CD4-positive, alpha-beta T cell treated with Interleukin-1 beta for 1 hour (primary cell): ENCODE measurements at regions not wholly inside any gene's neighbourhood (a gene's known extent, or its start where the extent isn't known, plus 50 kb on each side); places are given as distances from the start of the nearest gene placed in this dataset.
"Not testable (repeated sequence)": the region's sequence is repeated elsewhere in the genome, so short reads cannot be mapped to it uniquely, and the experiment has no call there.

ENCODE experiments used
- DNase-seq, 2 donors: peaks; one replicate each; pipeline ENCODE4 v3.0.0-alpha.2; 2020 to 2022

DNA sequence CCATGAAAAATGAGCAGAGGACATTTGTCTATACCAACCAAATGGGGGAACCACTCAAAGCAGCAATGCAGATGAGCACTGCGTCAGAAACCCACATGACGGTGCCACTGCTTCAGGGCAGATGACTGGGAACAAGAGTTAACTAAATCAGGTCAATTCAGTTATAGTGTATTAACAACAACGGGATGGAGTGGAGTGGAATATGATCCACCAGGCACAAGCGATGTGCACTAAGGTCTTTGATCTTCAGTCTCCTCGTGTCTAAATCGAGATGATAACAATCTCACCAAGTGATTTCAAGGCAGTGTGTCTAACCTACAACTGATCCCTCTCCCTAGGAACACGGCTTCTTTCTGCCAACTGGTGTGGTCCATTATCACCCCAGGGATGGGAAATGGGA lies 269.0 kb downstream of the RAD51AP2 start:
- DNase-seq, result no peak

DNA sequence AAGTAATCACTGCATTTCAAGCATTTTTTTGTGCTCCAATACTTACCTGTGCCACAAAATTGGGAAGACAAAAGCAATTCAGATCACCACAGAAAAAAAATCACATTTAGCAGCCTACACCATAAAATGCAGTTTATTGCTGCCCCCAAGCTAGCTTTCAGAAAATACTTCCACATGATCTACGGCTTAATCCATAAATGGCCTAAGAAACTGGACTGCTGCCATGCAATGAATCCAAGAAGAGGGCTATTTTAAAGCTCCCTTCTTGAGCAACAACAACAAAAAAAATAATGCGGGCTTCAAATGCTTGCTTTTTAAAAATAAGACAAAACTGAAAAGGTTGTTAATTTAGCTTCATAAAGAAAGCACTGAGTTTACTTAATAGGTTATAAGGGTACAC lies 272.3 kb downstream of the RAD51AP2 start:
- no peak for DNase-seq

DNA sequence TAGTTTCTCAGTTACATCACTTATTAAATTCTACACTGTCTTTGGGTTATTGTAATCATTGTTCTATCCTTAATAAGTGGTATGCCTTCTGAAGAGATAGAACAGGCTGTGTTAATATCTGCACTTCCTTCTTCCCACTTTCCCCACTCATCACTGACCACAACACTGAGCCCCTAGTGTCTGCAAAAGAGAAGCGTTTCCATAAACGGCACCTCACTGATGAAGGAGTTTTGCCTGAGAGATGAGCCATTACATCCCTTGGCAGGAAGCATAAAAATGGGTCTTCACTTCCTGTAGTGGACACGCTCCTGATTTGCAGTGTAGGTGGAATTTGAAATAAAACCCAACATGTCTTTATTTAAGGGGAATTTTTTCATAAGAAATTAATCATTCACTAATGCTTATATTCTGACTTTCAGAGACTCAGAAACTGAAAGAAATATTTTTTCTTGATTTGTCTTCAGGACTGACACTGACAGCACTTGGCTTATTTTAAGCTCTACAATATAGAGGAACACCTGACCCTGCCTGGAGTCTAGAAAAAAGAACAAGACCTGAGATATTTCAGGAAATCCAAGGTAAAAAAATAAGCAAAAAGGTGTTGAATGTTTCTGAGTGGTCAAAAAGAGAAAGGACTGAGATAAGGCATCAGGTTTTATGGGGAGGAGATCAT lies 275.3 kb downstream of the RAD51AP2 start:
- DNase-seq, result no peak

DNA sequence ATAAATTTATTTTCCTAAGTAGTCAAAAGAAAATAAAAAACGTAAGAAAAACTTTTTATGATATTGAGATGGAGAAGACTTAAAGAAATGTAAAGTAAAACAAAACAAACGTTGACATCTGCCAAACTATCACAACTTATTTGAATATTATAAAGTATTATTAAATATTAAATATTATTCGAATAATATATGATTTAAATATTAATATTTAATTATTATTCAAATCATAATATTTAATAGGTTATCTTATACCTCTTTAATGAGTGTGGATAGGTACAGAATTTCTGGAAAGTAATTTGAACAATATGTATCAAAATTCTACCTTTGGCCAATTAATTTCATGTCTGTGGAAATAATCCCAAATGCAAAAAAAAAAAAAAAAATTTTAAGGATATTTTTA lies 278.7 kb downstream of the RAD51AP2 start:
- no peak for DNase-seq

DNA sequence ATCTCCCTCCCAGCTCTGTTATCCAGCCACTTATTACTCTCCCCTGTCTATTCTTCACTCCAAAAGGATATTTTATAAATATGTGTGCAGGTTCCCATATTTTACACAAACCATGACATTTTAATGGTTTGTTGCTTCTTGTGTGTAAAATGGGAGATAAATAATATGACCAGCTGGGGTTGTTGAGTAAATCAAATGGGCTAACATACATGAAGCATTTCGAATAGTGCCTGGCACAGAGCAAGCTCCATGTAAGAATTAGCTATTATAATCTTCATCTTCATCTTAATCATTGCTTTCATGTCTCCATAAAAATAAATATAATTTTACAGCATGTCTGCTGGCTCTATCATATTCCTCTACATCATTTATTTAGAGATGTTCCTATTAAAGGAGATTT lies 283.1 kb downstream of the RAD51AP2 start:
- no peak for DNase-seq

DNA sequence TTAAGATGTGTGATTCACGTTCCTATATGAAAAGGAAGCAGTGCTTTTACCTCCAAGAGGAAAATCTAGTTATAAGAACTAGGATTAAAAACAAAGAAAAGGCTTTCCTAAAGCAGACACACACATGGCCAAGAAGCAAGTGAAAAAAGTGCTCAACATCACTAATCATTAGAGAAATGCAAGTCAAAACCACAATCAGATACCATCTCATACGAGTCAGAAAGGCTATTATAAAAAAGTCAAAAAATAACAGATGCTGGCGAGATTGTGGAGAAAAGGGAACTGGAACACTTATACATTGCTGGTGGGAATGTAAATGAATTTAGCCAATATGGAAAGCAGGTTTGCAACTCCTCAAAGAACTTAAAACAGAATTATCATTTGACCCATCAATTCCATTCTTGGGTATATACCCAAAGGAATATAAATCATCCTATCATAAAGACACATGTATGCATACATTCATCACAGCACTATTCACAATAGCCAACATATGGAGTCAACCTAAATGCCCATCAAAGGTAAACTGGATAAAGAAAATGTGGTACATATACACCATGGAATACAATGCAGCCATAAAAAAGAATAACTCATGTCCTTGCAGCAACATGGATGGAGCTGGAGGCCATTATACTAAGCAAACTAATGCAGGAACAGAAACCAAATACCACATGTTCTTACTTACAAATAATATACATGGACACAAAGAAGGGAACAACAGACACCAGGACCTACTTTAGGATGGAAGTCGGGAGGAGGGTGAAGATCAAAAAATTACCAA lies 285.3 kb downstream of the RAD51AP2 start:
- DNase-seq, result no peak

DNA sequence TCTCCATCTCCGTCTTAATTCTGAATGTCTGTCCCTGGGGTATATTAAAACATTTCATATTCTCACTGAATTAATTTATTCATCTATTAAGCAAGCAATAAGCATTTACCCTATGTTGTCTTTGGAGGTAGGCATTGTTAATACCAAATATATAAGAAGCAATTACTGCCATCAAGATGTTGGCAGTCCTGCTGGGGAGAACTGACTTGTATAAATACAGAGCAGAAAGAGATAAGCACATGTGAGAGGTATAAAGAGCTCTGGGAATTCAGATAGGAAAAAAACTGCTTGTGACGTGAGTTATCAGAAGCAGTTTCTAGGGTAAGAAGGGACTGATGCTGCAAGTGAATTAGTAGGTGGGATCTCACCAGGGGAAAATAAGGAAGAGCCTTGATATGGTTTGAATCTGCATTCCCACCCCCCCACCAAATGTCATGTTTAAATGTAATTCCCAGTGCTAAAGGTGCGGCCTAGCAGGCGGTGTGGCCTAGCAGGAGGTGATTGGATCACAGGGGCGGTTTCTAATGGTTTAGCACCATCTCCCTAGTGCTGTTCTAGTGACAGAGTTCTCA lies 286.8 kb downstream of the RAD51AP2 start:
- no peak for DNase-seq

DNA sequence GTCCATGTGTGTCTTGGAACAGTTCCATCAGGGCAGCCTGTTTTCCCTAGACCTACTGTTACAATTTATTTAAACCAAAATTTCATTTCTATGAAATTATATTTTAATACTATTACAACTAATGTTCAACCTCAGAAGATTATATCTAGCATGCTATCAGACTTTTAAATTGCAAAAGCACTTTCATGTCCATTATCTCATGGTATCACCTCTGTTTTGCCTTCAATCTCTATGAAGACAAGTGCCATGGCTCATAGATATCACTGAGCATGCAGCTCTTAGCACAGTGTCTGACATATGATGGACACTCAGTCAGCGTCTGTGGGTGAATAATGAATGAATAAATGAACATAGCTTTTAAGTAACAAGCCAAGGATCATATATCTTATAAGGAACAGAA lies 288.8 kb downstream of the RAD51AP2 start:
- DNase-seq, result no peak

DNA sequence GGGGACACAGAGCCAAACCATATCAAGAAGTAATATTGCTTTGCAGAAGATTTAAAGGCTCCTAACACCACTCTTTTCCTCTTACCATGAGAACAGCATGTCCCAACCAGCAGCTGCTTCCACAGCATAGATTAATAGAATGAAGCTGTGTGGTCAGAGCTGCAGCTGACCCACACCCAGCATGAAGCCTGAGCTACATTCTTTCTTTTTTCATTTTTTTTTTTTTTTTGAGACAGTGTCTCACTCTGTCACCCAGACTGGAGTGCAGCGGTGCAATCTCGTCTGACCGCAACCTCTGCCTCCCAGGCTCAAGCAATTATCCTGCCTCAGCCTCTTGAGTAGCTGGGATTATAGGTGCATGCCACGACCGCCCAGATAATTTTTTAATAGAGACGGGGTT lies 289.8 kb downstream of the RAD51AP2 start:
- DNase-seq, result no peak

DNA sequence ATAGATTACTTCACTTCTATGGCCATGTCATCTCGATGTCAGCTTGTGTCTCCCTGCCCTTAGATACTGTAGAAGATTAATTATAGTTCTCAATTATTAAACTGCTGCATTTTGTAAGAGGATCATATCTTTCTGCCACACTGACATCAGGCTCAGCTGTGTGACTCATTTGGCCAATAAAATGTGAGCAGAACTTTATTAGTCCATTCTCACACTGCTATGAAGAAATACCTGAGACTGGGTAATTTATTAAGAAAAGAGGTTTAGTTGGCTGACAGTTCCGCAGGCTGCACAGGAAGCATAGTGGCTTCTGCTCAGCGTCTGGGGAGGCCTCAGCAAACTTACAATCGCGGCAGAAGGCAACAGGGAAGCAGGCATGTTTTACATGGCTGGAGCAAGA lies 290.4 kb downstream of the RAD51AP2 start:
- DNase-seq, result no peak

DNA sequence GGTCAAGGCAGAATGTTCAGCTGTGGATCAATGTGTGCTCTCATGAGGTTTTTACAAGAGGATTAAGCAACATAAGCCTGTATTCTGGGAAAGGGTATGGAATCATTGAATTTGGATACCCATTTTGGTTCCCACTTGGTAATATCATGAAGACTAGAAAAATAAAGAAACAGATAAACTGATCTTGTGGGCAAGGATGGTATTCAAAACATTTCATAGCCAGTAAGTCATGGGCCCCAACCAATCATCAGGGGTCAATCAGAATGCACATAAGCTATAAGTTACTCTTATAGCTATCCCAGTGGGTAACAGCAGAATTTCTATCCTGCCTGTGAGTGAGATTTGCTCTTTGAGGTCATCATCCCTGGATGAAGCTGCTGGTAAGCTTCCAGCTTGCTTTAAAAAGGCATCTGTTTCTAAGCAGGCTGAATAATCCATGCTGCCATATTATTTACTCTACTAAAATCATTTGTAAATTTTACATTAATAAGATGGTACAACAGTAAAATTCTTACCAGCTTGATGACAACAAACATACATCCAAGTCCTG lies 291.2 kb downstream of the RAD51AP2 start:
- no peak for DNase-seq

DNA sequence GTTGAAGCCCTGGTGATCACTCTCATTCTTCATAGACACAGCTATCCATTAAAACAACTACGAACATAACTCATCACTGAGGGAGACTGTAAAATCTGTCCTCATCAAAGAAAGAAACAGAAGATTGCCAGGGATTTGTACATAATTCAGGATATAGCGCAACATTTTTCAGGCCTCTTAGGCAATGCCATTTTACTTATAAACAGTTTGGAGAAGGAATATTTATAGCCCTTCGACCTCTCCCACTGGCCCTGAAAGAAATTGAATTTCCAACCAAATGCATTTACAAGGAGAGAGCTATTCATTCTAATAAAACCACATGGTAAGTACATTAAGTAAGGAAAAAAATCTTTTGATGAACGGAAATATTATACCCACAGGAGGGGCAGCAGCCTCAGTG lies 295.0 kb downstream of the RAD51AP2 start:
- no peak for DNase-seq

DNA sequence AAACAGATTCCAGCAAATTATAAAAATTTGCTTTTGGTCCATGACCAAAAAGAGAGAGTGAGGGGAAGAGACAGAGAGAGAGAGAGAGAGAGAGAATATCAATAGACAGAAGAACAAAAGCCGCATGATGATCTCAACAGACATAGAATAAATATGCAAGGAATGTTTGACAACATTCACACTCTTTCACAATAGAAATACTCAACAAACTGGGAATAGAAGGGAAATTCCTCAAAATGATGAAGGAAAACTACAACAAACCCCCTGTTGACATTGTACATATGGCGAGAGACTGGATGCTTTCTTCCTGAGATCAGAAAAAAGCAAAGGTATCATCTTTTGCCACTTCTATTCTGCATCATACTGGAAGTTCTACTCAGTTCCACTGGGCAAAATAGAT lies 309.7 kb downstream of the RAD51AP2 start:
- DNase-seq, result no peak

DNA sequence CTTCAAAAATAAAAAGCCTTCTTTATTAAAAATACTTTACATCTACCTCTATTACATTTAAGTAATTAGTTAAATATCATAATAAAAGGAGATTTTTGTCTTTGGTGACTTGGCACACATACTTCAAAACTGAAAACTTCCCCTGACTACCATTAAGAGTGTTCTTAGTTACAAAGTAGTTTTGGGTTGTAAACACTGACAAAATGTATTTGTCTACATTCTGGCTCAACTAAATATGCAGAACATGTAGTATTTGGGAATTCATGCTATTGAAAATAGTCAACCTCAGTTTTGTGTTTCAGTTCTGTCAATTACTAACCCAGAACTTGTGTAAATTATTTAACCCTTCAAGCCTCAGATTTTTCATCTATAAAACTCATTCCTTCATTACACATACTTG lies 311.5 kb downstream of the RAD51AP2 start:
- DNase-seq, result no peak

DNA sequence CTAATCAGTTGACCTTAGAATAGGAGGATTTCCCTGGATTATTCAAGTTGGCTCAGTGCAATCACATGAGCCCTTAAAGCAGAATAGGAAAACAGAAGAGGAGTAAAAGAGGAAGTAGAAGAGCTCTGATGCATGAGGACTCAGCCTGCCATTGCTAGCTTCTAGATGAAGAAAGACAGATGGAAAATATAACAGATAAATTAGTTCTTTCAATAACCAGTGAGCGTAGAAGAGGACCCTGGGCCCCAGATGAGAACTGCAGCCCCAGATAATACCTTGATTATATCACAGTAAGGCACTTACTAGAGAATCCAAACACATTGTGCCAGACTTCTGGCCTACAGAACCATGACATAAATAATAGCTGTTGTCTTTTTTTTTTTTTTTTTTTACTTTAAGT lies 314.0 kb downstream of the RAD51AP2 start:
- DNase-seq, result not testable (repeated sequence)

DNA sequence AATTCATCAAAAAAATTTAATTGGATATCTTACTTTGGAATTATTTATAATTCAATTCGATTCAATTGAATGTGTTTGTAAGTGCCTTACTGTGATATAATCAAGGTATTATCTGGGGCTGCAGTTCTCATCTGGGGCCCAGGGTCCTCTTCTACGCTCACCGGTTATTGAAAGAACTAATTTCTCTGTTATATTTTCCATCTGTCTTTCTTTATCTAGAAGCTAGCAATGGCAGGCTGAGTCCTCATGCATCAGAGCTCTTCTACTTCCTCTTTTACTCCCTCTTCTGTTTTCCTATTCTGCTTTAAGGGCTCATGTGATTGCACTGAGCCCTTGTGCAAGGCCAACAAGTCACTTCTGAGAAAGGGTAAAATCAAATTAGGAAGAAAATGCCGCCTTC lies 315.6 kb downstream of the RAD51AP2 start:
- not testable (repeated sequence) for DNase-seq

DNA sequence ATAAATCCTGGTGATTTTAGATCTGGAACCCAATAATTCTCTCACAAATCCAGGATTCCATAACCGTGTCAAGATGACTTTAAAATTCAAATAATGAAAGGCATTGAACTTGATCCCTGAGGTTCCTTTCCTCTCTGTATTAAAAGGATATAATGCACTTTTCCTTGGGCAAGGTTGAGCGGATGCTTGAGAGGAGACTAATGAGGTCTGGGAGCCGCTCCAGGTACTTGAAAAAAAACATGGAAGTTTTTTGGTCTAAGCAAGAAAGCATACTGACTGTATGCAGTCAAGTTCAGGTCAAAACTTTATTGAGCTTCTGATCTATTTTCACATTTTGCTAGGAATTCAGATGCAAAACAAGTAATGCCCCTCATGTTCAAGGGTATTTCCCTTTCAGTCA lies 318.5 kb downstream of the RAD51AP2 start:
- no peak for DNase-seq

DNA sequence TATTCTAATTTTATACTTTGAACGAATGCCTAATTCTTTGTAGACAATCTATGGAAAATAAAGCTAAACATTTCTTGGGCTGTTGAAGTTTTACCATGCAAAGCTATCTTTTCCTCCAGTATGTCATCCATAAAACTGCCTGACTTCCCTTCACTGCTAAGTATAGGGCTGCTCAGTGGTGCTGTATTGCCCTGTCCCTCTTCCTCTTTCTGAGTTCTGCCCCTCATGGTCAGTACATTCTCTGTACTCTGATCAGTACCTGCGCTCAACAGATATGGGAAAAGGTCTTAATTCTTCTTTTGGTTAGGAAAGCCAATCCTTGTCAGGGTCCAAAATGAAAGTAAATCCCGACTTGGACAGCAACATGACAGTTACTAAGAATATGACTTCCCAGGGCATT lies 321.9 kb downstream of the RAD51AP2 start:
- no peak for DNase-seq

DNA sequence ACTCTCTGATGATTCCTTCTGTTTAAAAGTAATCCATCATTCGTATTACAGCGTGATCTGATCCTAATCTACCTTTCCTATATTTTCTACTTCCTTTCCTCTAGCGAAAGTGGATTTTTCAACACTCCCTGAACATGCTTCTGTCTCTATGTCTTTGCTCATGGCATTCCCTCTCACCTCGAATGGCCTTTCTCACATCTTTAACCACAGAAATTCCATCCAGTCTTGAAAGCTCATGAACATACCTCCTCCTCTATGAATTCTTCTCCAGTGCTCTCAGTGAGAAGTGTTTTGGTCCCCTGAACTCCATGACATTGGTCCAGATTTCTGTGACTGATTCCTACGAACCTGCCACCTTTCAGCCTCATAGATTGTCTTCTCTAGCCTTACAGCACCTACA lies 323.2 kb downstream of the RAD51AP2 start:
- no peak for DNase-seq

DNA sequence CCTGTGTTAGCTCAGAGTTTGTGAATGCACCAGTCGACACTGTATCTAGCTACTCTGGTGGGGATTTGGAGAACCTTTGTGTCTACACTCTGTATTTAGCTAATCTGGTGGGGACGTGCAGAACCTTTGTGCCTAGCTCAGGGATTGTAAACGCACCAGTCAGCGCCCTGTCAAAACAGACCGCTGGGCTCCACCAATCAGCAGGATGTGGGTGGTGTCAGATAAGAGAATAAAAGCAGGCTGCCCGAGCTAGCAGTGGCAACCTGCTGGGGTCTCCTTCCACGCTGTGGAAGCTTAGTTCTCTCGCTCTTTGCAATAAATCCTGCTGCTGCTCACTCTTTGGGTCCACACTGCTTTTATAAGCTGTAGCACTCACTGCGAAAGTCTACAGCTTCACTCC lies 324.2 kb downstream of the RAD51AP2 start:
- DNase-seq, result no peak

DNA sequence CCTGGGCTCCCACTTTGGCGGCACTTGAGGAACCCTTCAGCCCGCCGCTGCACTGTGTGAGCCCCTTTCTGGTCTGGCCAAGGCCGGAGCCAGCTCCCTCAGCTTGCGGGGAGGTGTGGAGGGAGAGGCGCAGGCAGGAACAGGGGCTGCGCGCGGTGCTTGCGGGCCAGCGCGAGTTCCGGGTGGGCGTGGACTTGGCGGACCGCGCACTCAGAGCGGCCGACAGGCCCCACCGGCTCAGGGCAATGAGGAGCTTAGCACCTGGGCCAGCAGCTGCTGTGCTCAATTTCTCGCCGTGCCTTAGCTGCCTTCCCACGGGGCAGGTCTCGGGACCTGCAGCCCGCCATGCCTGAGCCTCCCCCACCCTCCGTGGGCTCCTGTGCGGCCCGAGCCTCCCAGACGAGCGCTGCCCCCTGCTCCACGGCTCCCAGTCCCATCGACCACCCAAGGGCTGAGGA lies 324.8 kb downstream of the RAD51AP2 start:
- not testable (repeated sequence) for DNase-seq

DNA sequence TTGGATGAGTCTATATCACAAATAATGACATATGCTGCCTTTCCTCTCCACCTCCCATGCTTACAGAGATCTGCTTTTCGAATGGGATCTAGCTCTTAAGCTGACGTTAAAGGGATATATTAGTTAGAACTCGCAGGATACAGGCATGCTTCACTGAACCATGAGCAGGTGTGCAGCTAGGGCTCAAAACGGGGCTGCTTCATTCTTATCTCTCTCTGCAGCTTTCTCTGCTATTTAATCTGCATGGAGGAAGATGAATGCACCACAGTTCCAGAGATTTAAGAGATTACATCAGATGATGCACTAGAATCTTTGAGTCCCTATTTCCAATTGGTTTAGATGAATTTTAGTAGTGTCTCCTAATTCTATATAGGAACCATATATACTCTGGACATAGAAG lies 327.0 kb downstream of the RAD51AP2 start:
- DNase-seq, result no peak

DNA sequence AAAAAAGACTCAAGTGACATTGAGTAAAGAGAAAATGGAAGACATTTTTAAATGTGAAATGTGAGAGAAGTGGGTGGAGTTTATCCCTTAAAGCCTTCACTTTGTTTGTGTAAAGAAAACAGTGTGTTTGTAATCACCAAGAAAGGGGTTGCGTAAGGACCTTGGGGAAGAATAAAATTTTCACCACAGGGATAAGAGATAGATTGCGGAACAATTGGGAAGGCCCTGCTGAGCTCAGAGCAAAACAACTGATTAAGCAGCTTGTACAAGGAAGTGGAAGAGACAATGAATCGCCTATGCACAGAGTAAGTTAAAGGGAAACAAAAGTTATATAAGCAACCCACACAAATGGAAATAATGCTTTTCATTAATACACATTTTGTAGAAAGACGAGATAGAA lies 327.7 kb downstream of the RAD51AP2 start:
- no peak for DNase-seq

DNA sequence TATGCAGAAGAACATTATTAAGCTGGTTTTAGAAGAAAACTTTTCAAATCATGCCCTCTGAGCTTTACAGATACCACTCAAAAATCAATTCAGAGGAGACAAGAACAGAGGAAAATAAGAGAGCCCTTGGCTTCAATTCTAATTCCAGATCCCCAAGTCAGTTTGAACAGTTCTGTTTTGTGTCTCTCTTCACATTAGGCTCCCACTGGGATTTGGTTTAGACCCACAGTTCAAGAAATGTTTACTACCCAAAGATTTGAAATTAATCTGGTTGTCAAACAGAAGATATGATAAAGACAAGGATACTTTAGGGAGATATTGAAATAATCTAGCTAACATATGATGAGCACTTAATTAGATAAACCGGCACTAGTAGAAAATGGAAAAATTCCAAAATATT lies 329.5 kb downstream of the RAD51AP2 start:
- DNase-seq, result no peak
